ENCODE measurements at regions not wholly inside any gene's neighbourhood (a gene's known extent, or its start where the extent isn't known, plus 50 kb on each side); places are given as distances from the start of the nearest gene placed in this dataset.

GRCh38 chr6:111989743-111990142 lies 64.2 kb upstream of the CCN6 start:
- H3K4me1 ChIP-seq: peaks cover 5% of the 10 kb centered on the region
- no peak overlapping the region for H3K27ac ChIP-seq
- no peaks in the 10 kb centered on the region for H3K36me3 ChIP-seq (replicated peaks in 1 of 2; ENCODE audit: insufficient read depth in 1 of 2, low read depth in 2 of 2)
- intact Hi-C loops (cut with DNase I): loop anchor here (5.0 kb wide), 1 partner anchor 277 kb away; no protein-coding TSS in a partner anchor
- no peak for TF ChIP-seq CTCF (IDR thresholded peaks at IDR 0.05)
- no peak for TF ChIP-seq POLR2A (IDR thresholded peaks at IDR 0.05)
- DNase-seq: no peak
- H3K27me3 ChIP-seq: no peaks in the 10 kb centered on the region
- H3K9me3 ChIP-seq: no peaks in the 10 kb centered on the region
- WGBS, 2 donors: 61 to 71% methylated on average over 2 of the region's 2 CpGs
- no peak overlapping the region for H3K4me3 ChIP-seq
- no peak for ATAC-seq

DNA sequence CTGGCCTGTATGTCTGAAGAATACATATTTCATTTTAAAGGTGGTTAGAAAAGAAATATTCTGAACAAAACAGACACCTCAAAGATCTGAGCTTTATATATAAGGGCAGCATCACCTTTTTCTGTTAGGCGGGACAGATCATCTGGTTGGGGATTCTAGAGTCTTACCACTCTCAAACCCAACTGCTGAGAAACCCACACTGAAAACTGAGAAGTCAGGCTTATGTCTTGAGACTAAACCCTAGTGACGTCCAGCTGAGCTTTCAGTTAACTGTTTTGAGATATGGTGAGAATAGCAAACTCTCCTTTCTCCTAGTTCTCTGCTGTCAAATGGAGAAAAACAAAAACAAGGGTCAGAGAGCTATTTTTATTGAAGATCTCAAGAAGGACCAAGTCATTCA lies 63.7 kb upstream of the CCN6 start:
- WGBS, 2 donors: 84% methylated on average over 2 of the region's 2 CpGs
- intact Hi-C loops (cut with DNase I): loop anchor here (5.0 kb wide), 1 partner anchor 278 kb away; no protein-coding TSS in a partner anchor

GRCh38 chr6:111992851-111993250 lies 61.1 kb upstream of the CCN6 start:
- Histone ChIP-seq H3K27me3 (no peaks in the 10 kb centered on the region), H3K27ac (no peak overlapping the region), H3K4me3 (no peak overlapping the region), H3K4me1 (no peaks in the 10 kb centered on the region), H3K36me3 (replicated peaks in 1 of 2; ENCODE audit: insufficient read depth in 1 of 2, low read depth in 2 of 2) (no peaks in the 10 kb centered on the region), H3K9me3 (no peaks in the 10 kb centered on the region)
- TF ChIP-seq POLR2A (IDR thresholded peaks at IDR 0.05) (no peak), CTCF (IDR thresholded peaks at IDR 0.05) (no peak)
- intact Hi-C loops (cut with DNase I): loop anchor here (5.0 kb wide), 1 partner anchor 281 kb away; no protein-coding TSS in a partner anchor
- DNase-seq (no peak), ATAC-seq (no peak)
- WGBS, 2 donors: 73 to 88% methylated on average over 4 of the region's 4 CpGs

More for the DNA sequence above, 63.7 kb upstream of the CCN6 start:
- peaks cover 5% of the 10 kb centered on the region for H3K4me1 ChIP-seq
- no peaks in the 10 kb centered on the region for H3K36me3 ChIP-seq (replicated peaks in 1 of 2; ENCODE audit: insufficient read depth in 1 of 2, low read depth in 2 of 2)
- H3K4me3 ChIP-seq: no peak overlapping the region
- ATAC-seq (no peak), DNase-seq (no peak)
- TF ChIP-seq POLR2A (IDR thresholded peaks at IDR 0.05): no peak
- TF ChIP-seq CTCF (IDR thresholded peaks at IDR 0.05): no peak
- H3K9me3 ChIP-seq: no peaks in the 10 kb centered on the region
- H3K27ac ChIP-seq: no peak overlapping the region
- H3K27me3 ChIP-seq: no peaks in the 10 kb centered on the region

DNA sequence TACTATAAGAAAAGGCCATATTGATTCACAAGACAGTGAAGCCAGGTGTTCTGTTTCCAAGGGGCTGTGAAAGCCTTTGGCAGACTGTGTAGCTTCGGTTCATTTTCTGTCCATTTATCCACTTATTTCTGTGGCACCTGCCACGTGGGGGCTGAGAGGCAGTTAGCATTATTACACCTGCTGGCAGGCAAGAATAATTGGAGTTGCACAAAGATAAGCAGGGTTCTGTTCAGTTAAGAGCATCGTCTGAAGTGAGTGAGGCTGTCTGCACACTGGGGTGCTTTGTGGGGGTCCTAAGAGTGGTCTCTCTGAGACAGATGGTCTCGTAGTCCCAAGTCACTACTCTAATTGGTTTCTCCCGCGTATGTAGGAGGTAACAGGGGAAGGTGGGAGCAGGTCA lies 60.6 kb upstream of the CCN6 start:
- intact Hi-C loops (cut with DNase I): loop anchor here (5.0 kb wide), 1 partner anchor 281 kb away; no protein-coding TSS in a partner anchor
- TF ChIP-seq POLR2A (IDR thresholded peaks at IDR 0.05) (no peak), CTCF (IDR thresholded peaks at IDR 0.05) (no peak)
- ATAC-seq (no peak), DNase-seq (no peak)
- H3K27ac ChIP-seq: no peak overlapping the region
- 25 to 29% methylated on average over 6 of the region's 6 CpGs for WGBS, 2 donors
- no peaks in the 10 kb centered on the region for H3K27me3 ChIP-seq
- no peak overlapping the region for H3K4me3 ChIP-seq
- no peaks in the 10 kb centered on the region for H3K36me3 ChIP-seq (replicated peaks in 1 of 2; ENCODE audit: insufficient read depth in 1 of 2, low read depth in 2 of 2)
- H3K4me1 ChIP-seq: no peaks in the 10 kb centered on the region
- no peaks in the 10 kb centered on the region for H3K9me3 ChIP-seq

- Histone ChIP-seq H3K4me3 (no peak overlapping the region), H3K27ac (no peak overlapping the region), H3K9me3 (no peaks in the 10 kb centered on the region), H3K36me3 (replicated peaks in 1 of 2; ENCODE audit: insufficient read depth in 1 of 2, low read depth in 2 of 2) (no peaks in the 10 kb centered on the region), H3K27me3 (no peaks in the 10 kb centered on the region), H3K4me1 (no peaks in the 10 kb centered on the region)
- 66 to 77% methylated on average over 6 of the region's 6 CpGs for WGBS, 2 donors
- ATAC-seq (no peak), DNase-seq (no peak)
- TF ChIP-seq CTCF (IDR thresholded peaks at IDR 0.05) (no peak), POLR2A (IDR thresholded peaks at IDR 0.05) (no peak)
- intact Hi-C loops (cut with DNase I): loop anchor here (5.0 kb wide), 1 partner anchor 282 kb away; no protein-coding TSS in a partner anchor
These were observed 59.1 kb upstream of the CCN6 start for GRCh38 chr6:111994791-111995190.

All from body of pancreas (tissue), 4 donors.